ENCODE measurements at regions not wholly inside any gene's neighbourhood (a gene's known extent, or its start where the extent isn't known, plus 50 kb on each side); places are given as distances from the start of the nearest gene placed in this dataset.

DNA sequence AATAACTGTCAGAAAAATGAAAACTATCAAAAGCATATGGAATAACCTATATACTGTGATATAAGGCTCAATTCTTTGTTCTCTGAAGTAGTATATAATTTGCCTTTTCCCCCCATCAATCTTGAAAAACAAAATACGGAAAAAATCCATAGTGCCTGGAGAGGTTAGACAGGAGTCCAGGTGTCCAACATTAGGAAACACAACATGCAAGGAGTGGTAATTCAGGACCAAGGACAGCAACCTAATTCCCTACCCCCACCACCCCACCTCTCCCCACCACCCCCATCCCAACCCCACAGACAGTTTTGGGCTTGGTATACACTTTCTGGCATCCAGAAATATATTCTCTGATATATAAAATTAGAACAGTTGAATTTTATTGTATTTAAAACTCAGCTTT lies 55.1 kb upstream of the SLC25A26 start:
- no peaks in the 10 kb centered on the region for H3K9me3 ChIP-seq (ENCODE audit: control insufficient read depth in 1 of 2, low read length in 2 of 2)
- no peaks in the 10 kb centered on the region for H3K27me3 ChIP-seq (ENCODE audit: control insufficient read depth in 1 of 2, insufficient read depth in 2 of 2, low read length in 2 of 2)
- H3K27ac ChIP-seq (ENCODE audit: low read depth, low read length) = no peak overlapping the region
- peaks cover 0 to 8% of the 10 kb centered on the region in 2 donors for H3K4me1 ChIP-seq (ENCODE audit: control insufficient read depth in 1 of 2, insufficient read depth in 2 of 2, low read length in 2 of 2)
- no peak overlapping the region for H3K4me3 ChIP-seq (ENCODE audit: low read depth in 1 of 2, low read length in 2 of 2)
- no peaks in the 10 kb centered on the region for H3K36me3 ChIP-seq (ENCODE audit: control insufficient read depth in 1 of 2, insufficient read depth in 2 of 2, low read length in 2 of 2)
- no peak overlapping the region for H3K9ac ChIP-seq (ENCODE audit: low read depth in 1 of 2, low read length in 2 of 2)

DNA sequence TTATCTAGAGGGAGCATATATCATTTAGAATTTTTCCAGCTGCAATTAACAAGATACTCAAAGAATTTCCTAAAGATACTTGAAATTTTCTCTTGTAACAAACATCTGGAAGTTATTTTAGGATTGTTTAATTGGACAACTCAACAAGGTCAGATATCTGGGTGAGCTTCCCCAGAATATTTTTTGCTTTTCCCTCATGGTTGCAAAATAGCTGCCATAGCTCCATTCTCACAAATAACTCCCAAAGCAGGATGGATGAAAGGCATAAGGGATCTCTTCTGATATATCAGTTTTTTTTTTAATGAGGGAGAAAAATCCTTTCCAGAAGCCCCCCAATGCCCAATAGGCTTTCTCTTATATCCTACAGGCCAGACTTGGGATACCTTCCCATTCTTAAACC lies 56.6 kb upstream of the SLC25A26 start:
- Histone ChIP-seq H3K27ac (ENCODE audit: low read depth, low read length) (no peak overlapping the region), H3K36me3 (ENCODE audit: control insufficient read depth in 1 of 2, insufficient read depth in 2 of 2, low read length in 2 of 2) (no peaks in the 10 kb centered on the region), H3K9ac (ENCODE audit: low read depth in 1 of 2, low read length in 2 of 2) (no peak overlapping the region), H3K27me3 (ENCODE audit: control insufficient read depth in 1 of 2, insufficient read depth in 2 of 2, low read length in 2 of 2) (no peaks in the 10 kb centered on the region), H3K4me3 (ENCODE audit: low read depth in 1 of 2, low read length in 2 of 2) (no peak overlapping the region), H3K9me3 (ENCODE audit: control insufficient read depth in 1 of 2, low read length in 2 of 2) (no peaks in the 10 kb centered on the region), H3K4me1 (ENCODE audit: control insufficient read depth in 1 of 2, insufficient read depth in 2 of 2, low read length in 2 of 2) (peaks cover 0 to 8% of the 10 kb centered on the region in 2 donors)

DNA sequence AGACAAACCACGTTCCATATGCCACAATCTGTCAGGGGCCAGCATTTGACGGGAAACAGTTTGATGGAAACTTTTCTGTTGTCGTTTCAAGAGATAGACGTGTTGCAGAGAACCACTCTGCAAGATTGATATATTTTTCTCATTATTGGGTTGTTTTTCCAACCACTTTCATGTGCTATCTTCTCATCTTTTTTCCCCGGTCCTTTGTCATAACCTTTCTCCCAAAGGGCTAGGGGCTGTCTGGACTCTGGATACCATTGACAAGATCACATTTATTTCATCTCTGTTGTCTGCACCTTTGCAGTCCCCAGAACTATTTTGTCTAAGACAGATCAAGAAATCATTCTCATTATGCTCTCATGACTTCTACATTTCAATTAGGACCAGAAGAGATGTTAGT lies 57.6 kb upstream of the SLC25A26 start:
- H3K9ac ChIP-seq (ENCODE audit: low read depth in 1 of 2, low read length in 2 of 2) = no peak overlapping the region

DNA sequence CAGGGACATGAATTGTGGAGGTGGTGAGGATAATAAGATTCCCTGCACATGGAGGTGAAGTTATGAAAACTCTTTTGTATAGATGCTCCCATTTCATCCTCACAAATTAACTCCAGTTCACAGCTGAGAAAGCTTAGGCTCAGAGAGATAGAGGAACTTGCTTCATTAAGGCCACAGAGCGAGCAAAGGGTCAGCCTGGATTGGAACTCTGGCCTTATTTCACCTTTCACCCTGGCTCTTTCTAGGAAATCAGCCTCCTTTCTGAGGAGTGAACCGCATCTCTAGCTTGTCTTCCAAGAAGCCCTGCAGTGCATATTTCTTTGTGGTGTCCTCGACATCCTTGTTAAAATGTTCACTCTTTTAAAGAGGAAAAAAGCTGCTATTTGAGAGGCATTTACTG lies 58.0 kb upstream of the SLC25A26 start:
- no peaks in the 10 kb centered on the region for H3K9me3 ChIP-seq (ENCODE audit: control insufficient read depth in 1 of 2, low read length in 2 of 2)
- H3K9ac ChIP-seq (ENCODE audit: low read depth in 1 of 2, low read length in 2 of 2) = no peak overlapping the region

More for the DNA sequence above, 57.6 kb upstream of the SLC25A26 start:
- Histone ChIP-seq H3K36me3 (ENCODE audit: control insufficient read depth in 1 of 2, insufficient read depth in 2 of 2, low read length in 2 of 2) (no peaks in the 10 kb centered on the region), H3K4me1 (ENCODE audit: control insufficient read depth in 1 of 2, insufficient read depth in 2 of 2, low read length in 2 of 2) (peaks cover 0 to 8% of the 10 kb centered on the region in 2 donors), H3K4me3 (ENCODE audit: low read depth in 1 of 2, low read length in 2 of 2) (no peak overlapping the region), H3K9me3 (ENCODE audit: control insufficient read depth in 1 of 2, low read length in 2 of 2) (no peaks in the 10 kb centered on the region), H3K27me3 (ENCODE audit: control insufficient read depth in 1 of 2, insufficient read depth in 2 of 2, low read length in 2 of 2) (no peaks in the 10 kb centered on the region), H3K27ac (ENCODE audit: low read depth, low read length) (no peak overlapping the region)

DNA sequence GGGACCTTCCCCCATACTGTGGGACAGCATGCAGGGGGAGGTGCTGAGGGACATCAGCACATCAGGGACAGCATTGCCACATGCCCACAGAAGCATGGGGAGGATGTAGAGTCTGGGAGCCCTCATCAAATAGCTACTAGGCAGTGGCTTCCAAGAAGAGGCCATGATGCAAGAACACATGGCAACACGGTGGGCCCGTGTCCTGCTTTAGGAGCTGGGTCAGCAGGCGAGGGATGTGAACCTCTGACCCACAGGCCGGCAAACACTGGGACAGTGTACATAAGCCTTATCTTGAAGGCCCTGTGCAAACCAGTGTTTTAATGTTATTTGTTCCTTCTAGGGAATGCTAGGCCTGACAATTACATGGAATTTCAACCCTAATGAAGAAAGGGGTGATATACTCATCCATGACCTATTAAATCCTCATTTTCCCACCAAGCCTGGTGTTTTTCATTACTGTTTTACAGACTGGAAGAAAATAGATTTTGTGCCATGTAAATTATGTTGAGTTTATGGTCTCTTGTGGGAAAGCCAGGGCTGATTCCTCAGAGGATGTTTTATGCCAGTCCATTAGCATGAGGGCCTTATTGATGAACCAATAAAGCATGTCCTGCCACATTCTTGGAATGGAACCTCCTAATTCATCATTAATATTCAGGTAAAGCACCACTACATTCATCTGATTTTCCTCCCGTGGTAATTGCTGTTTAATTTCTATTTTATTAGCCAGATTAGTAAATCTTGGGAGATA lies 61.7 kb upstream of the SLC25A26 start:
- Histone ChIP-seq H3K9me3 (ENCODE audit: control insufficient read depth in 1 of 2, low read length in 2 of 2) (no peaks in the 10 kb centered on the region), H3K36me3 (ENCODE audit: control insufficient read depth in 1 of 2, insufficient read depth in 2 of 2, low read length in 2 of 2) (no peaks in the 10 kb centered on the region), H3K9ac (ENCODE audit: low read depth in 1 of 2, low read length in 2 of 2) (no peak overlapping the region), H3K27ac (ENCODE audit: low read depth, low read length) (no peak overlapping the region), H3K4me1 (ENCODE audit: control insufficient read depth in 1 of 2, insufficient read depth in 2 of 2, low read length in 2 of 2) (no peaks in the 10 kb centered on the region), H3K4me3 (ENCODE audit: low read depth in 1 of 2, low read length in 2 of 2) (no peak overlapping the region), H3K27me3 (ENCODE audit: control insufficient read depth in 1 of 2, insufficient read depth in 2 of 2, low read length in 2 of 2) (no peaks in the 10 kb centered on the region)

More for the DNA sequence above, 58.0 kb upstream of the SLC25A26 start:
- Histone ChIP-seq H3K4me1 (ENCODE audit: control insufficient read depth in 1 of 2, insufficient read depth in 2 of 2, low read length in 2 of 2) (peaks cover 0 to 8% of the 10 kb centered on the region in 2 donors), H3K27ac (ENCODE audit: low read depth, low read length) (no peak overlapping the region), H3K4me3 (ENCODE audit: low read depth in 1 of 2, low read length in 2 of 2) (no peak overlapping the region), H3K36me3 (ENCODE audit: control insufficient read depth in 1 of 2, insufficient read depth in 2 of 2, low read length in 2 of 2) (no peaks in the 10 kb centered on the region), H3K27me3 (ENCODE audit: control insufficient read depth in 1 of 2, insufficient read depth in 2 of 2, low read length in 2 of 2) (no peaks in the 10 kb centered on the region)

DNA sequence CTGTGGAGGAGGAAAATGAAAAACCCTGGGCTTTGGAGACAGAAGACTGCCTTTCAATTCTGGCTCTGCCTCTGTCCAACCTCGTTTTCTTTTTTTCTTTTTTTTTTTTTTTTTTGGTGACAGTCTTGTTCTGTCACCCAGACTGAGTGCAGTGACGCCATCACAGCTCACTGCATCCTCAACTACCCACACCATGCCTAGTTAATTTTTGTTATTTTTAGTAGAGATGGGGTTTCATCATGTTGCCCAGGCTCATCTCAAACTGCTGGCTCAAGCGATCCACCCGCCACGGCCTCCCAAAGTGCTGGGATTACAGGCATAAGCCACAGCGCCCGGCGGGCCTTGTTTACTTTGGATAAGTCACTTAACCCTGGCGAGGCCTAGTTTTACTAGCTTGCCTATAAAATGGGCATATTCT lies 66.3 kb upstream of the SLC25A26 start:
- Histone ChIP-seq H3K36me3 (ENCODE audit: control insufficient read depth in 1 of 2, insufficient read depth in 2 of 2, low read length in 2 of 2) (no peaks in the 10 kb centered on the region), H3K9ac (ENCODE audit: low read depth in 1 of 2, low read length in 2 of 2) (no peak overlapping the region), H3K27me3 (ENCODE audit: control insufficient read depth in 1 of 2, insufficient read depth in 2 of 2, low read length in 2 of 2) (no peaks in the 10 kb centered on the region), H3K9me3 (ENCODE audit: control insufficient read depth in 1 of 2, low read length in 2 of 2) (no peaks in the 10 kb centered on the region), H3K4me3 (ENCODE audit: low read depth in 1 of 2, low read length in 2 of 2) (no peak overlapping the region), H3K4me1 (ENCODE audit: control insufficient read depth in 1 of 2, insufficient read depth in 2 of 2, low read length in 2 of 2) (no peaks in the 10 kb centered on the region), H3K27ac (ENCODE audit: low read depth, low read length) (no peak overlapping the region)

DNA sequence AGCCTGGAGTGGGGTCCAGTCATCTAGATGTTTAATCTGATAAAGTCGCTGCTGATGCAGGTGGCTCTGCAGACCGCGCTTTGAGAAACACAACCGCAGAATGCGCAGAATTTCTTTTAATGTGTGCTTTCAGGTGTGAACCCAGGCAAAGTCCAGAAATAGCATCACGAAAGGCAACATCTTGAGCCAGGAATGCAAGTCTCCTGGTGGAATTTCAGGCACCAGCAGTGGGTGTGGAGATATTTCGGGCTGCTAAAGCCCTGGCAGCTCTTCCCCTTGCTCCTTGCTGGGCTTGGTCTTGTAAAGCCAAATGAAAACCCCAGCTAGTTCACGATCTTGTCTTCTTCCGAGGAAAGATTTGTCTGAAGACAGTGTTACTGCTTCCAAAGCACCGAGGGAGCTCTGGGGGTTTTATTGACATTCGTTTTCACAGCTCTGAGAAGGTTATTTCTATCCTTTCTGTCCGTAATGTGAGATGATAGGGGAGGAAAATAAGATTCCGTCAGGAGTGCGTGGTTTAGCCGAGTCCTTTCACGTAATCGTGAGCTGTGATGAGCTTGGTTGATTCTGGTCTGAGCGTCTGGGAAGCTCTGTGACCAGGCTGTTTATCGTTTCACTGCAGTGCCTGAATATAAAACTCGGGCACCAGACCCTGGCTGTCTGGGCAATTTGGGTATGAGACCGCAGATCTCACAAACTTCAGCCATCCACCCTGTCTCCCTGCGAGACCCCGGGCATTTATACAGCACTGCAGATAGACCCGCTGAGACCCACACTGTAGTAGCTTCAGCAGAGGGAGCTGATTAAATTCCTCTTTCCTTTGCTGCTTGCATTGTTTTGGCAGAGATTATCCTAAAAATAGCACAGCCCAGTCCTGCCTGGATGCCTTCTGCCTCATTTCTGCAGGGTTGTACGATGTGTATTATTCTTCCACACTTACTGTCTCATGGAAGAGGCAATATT lies 67.0 kb upstream of the SLC25A26 start:
- H3K4me3 ChIP-seq (ENCODE audit: low read depth in 1 of 2, low read length in 2 of 2) = peak overlapping the region in 1 of 2 donors; percentile 23
- H3K4me1 ChIP-seq (ENCODE audit: control insufficient read depth in 1 of 2, insufficient read depth in 2 of 2, low read length in 2 of 2) = no peaks in the 10 kb centered on the region
- H3K27me3 ChIP-seq (ENCODE audit: control insufficient read depth in 1 of 2, insufficient read depth in 2 of 2, low read length in 2 of 2) = no peaks in the 10 kb centered on the region
- no peak overlapping the region for H3K27ac ChIP-seq (ENCODE audit: low read depth, low read length)
- H3K36me3 ChIP-seq (ENCODE audit: control insufficient read depth in 1 of 2, insufficient read depth in 2 of 2, low read length in 2 of 2) = no peaks in the 10 kb centered on the region
- H3K9ac ChIP-seq (ENCODE audit: low read depth in 1 of 2, low read length in 2 of 2) = no peak overlapping the region
- no peaks in the 10 kb centered on the region for H3K9me3 ChIP-seq (ENCODE audit: control insufficient read depth in 1 of 2, low read length in 2 of 2)

DNA sequence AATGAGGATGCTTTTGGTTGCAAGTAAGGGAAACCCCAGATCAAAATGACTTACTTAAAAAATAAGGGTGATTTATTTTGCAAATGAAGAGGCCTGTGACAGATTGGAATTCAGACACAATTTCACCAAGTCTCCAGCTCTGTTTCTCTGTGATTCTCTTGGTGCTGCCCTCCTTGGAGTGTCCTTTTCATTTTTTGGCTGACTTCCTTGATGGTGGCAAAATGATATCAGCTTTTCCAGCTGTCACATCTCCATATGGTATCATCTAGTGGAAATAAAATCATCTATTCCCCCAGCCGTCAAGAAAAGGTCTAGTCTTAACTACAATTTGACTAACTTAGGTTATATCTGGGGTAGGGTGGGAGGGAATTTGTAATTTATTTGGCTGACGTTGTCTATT lies 68.5 kb upstream of the SLC25A26 start:
- H3K4me1 ChIP-seq (ENCODE audit: control insufficient read depth in 1 of 2, insufficient read depth in 2 of 2, low read length in 2 of 2) = no peaks in the 10 kb centered on the region
- H3K9me3 ChIP-seq (ENCODE audit: control insufficient read depth in 1 of 2, low read length in 2 of 2) = no peaks in the 10 kb centered on the region
- no peak overlapping the region for H3K9ac ChIP-seq (ENCODE audit: low read depth in 1 of 2, low read length in 2 of 2)
- H3K27ac ChIP-seq (ENCODE audit: low read depth, low read length) = no peak overlapping the region
- no peaks in the 10 kb centered on the region for H3K36me3 ChIP-seq (ENCODE audit: control insufficient read depth in 1 of 2, insufficient read depth in 2 of 2, low read length in 2 of 2)
- no peaks in the 10 kb centered on the region for H3K27me3 ChIP-seq (ENCODE audit: control insufficient read depth in 1 of 2, insufficient read depth in 2 of 2, low read length in 2 of 2)
- H3K4me3 ChIP-seq (ENCODE audit: low read depth in 1 of 2, low read length in 2 of 2) = no peak overlapping the region

DNA sequence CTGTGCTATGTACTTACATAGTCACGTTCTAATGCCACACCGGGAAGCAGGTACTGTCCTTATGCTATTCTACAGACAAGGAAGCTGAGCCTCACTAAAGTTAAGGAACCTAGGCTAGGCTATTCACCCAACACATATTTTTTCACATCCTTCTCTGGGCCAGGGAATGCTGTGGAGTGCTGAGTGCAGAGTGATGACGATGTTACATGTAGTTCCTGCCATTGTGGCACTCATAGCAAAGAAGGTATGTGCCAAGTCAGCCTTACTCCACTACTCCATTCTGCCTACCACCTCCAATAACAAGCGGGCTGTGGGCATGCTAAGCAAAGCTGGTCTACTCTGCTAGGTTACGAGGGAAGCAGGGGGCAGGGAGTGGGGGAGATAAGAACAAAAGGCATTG lies 69.8 kb upstream of the SLC25A26 start:
- Histone ChIP-seq H3K4me1 (ENCODE audit: control insufficient read depth in 1 of 2, insufficient read depth in 2 of 2, low read length in 2 of 2) (no peaks in the 10 kb centered on the region), H3K9ac (ENCODE audit: low read depth in 1 of 2, low read length in 2 of 2) (no peak overlapping the region), H3K36me3 (ENCODE audit: control insufficient read depth in 1 of 2, insufficient read depth in 2 of 2, low read length in 2 of 2) (no peaks in the 10 kb centered on the region), H3K9me3 (ENCODE audit: control insufficient read depth in 1 of 2, low read length in 2 of 2) (no peaks in the 10 kb centered on the region), H3K4me3 (ENCODE audit: low read depth in 1 of 2, low read length in 2 of 2) (no peak overlapping the region), H3K27me3 (ENCODE audit: control insufficient read depth in 1 of 2, insufficient read depth in 2 of 2, low read length in 2 of 2) (no peaks in the 10 kb centered on the region), H3K27ac (ENCODE audit: low read depth, low read length) (no peak overlapping the region)

DNA sequence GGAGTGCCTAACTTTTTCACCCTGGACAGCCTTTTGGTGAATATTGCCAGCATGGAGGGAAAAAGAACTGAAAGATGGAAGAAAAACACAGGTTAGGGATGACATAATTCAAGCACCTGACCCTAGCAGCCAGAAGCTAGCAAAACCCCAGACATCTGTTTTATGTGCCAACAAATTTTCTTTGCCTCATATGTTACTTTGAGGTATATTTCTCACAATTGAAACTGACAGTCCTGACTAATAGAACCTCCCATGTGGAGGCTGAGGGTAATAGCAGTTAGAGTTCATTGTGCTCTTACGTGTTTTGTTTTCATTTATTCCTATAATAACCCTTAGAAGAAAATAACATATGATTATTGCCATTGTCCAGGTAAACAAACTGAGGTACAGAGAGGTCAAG lies 71.5 kb upstream of the SLC25A26 start:
- Histone ChIP-seq H3K27me3 (ENCODE audit: control insufficient read depth in 1 of 2, insufficient read depth in 2 of 2, low read length in 2 of 2) (no peaks in the 10 kb centered on the region), H3K4me3 (ENCODE audit: low read depth in 1 of 2, low read length in 2 of 2) (no peak overlapping the region), H3K36me3 (ENCODE audit: control insufficient read depth in 1 of 2, insufficient read depth in 2 of 2, low read length in 2 of 2) (no peaks in the 10 kb centered on the region), H3K27ac (ENCODE audit: low read depth, low read length) (no peak overlapping the region), H3K4me1 (ENCODE audit: control insufficient read depth in 1 of 2, insufficient read depth in 2 of 2, low read length in 2 of 2) (no peaks in the 10 kb centered on the region), H3K9ac (ENCODE audit: low read depth in 1 of 2, low read length in 2 of 2) (no peak overlapping the region), H3K9me3 (ENCODE audit: control insufficient read depth in 1 of 2, low read length in 2 of 2) (no peaks in the 10 kb centered on the region)
